ENCODE measurements at regions not wholly inside any gene's neighbourhood (a gene's known extent, or its start where the extent isn't known, plus 50 kb on each side); places are given as distances from the start of the nearest gene placed in this dataset.
"Not testable (repeated sequence)": the region's sequence is repeated elsewhere in the genome, so short reads cannot be mapped to it uniquely, and the experiment has no call there.

DNA sequence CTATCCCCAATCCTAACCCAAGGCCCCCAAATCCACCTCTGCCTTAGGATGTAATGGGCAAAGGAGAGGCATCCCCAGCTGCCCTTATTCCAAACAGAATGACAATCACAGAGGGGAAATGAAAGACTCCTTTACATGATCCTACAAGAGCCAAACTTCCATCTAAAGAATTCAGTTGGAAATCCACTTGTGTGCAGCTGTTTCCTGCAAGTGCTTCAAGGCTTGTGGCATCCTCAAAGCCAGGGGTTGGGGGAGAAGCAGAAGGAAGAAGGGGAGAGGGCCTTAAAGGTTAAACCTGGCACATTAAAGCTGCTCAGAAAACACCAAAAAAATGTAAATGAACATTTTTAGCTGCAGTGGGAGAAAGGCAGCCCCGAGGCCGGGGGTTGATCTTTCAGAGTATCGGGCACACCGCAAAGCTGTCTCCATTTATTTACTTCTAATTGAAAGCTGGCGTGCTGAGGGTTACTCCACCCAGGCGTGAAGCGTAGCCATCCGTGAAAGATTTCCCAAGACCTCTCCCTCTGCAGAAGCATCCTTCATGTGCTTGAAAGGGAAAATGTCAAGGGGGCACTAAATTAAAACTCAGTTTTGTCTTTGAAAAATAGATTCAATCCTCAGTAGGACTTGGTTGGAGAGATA, 217.8 kb downstream of the SHQ1 start:
- intact Hi-C loops (cut with micrococcal nuclease): loop anchor here (5.0 to 10.0 kb wide), 2 partner anchors 183 to 676 kb away; partner anchors contain the start of gene RYBP

GRCh38 chr3:72629191-72629631, 219.0 kb downstream of the SHQ1 start:
- intact Hi-C loops (cut with micrococcal nuclease): no loop called here

DNA sequence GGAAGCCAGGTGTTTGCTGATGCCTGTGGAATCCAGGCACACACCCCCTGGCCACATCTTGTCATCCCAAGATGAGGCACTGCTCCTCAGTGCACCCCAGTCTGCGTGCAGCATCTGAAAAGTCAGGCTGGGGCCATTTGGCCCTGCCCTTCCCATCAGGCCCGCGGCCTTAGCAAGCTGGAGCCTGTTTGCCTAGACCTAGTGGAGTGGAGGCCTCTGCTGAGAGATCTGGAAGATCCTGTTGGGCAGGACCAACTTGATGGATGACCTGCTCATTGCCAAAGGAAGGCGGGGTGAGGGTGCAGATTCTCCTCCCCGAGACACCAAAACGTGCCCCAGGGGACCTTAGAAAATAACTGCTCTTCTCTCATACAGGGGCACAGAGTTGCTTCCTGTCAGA, 220.2 kb downstream of the SHQ1 start:
- intact Hi-C loops (cut with micrococcal nuclease): no loop called here

GRCh38 chr3:72627271-72627670, 221.0 kb downstream of the SHQ1 start:
- intact Hi-C loops (cut with micrococcal nuclease): no loop called here

DNA sequence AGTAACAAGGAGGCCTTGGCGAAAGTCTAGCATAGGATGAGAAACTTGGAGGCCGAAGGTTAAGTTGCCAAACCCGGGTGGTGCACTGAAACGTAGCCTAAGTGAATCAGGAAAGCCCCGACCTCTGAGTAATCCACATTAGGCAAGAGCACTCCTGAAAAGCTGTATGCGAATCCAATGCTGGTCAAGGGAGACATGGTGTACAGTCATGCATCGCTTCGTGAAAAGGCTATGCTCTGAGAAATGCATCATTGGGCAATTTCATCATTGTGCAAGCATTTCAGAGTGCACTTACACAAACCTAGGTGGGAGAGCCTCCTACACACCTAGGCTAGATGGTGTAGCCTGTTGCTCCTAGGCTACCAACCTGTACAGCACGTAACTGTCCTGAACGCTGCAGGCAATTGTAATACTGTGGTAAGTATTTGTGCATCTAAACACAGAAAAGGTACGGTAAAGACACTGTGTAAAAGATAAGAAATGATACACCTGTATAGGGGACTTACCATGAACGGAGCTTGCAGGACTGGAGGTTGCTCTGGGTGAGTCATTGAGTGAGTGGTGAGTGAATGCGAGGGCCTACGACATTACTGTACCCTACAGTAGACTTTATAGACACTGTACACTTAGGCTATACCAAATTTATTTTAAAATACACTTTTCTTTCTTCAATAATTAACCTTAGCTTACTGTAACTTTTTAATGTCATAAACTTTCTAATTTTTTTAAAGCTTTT, 222.5 kb downstream of the SHQ1 start:
- intact Hi-C loops (cut with micrococcal nuclease): no loop called here

DNA sequence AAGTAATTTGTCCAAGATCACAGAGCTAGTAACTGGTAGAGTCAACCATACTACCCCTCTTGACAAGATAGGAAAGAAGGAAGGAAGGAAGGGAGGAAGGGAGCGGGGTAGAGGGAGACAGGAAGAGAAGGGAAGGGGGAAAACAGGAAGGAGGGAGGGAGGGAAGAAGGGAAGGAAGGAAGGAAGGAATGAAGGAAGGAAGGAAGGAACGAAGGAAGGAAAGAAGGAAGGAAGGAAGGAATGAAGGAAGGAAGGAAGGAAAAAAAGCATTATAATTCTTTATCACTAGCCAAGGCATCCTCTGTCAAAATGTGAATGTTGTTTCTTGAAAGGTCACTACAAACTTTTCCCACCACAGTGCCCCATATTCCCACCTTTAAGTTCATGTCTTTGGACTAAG, 223.6 kb downstream of the SHQ1 start:
- intact Hi-C loops (cut with micrococcal nuclease): no loop called here

- intact Hi-C loops (cut with micrococcal nuclease): no loop called here
These were observed 229.5 kb downstream of the SHQ1 start for GRCh38 chr3:72618739-72619138.

- intact Hi-C loops (cut with micrococcal nuclease): no loop called here
These were observed 230.7 kb downstream of the SHQ1 start for GRCh38 chr3:72617424-72618024.

DNA sequence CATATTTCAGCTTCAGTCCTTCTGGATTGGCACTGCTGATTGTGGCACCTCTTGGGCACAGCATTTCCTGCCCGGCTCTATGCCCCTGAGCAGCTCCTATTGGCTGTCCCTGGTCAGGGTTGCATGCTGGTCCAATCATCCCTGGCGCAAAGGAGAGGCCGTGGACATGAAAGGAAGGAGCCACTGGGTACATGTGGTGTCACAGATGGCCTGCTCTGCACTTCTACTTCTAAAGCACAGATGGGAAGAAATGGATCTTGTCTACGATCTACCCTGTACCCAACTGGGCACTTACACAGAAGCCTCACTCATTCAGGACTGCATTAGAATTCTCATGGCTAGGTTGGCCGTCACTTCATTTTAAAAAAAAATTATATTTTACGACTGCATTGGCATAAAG, 232.5 kb downstream of the SHQ1 start:
- intact Hi-C loops (cut with micrococcal nuclease): no loop called here

GRCh38 chr3:72615182-72615581, 233.1 kb downstream of the SHQ1 start:
- intact Hi-C loops (cut with micrococcal nuclease): no loop called here

DNA sequence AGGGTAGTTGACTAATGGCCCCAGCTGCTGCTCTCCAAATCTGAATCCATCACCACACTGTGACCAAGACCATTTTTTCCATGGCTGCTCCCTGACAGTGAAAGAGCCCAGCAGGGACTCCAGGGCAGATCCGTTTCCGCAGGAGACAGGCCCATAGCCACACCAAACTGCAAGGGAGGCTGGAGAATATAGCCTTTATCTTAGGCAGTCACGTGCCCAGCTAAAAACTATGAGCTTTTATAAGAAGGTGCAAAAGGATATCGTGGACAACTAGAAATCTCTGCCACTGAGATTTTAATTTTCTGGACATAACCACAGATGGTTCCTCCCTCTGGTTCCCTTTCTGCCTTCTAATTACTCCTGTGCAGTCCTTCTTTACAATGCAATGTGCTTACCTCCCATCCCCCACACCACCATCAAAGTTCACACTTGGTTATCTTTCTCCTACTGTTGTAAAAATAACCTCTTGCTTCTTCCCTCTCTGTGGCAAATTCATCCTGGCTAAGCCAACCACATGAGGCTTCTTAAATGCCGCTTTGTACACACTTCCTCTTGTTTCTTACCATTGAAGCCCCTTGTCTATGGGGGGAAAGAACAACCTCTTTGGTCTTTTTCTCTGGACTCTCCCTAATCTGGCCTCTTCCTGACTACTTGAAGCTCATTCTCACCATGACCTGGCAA, 233.7 kb downstream of the SHQ1 start:
- intact Hi-C loops (cut with micrococcal nuclease): no loop called here

DNA sequence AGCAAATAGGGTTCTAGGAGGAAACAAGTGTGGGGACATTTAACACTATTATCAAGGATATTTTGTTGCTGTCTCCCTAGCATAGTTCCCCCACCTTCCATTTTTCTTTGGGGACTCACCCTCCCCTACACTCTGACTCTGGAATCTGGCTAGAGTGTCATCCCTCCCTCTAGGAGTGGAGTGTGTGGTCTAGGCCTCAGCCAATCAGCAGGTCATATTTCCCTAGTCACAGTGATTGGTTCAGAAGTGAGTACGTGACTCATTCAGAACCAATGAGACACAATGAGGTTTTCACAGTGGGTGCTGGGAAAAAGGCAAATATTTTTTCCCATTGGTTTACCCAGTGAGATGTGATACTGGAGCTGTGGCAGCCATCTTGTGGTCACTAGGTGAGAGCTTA, 234.4 kb downstream of the SHQ1 start:
- intact Hi-C loops (cut with micrococcal nuclease): no loop called here

- intact Hi-C loops (cut with micrococcal nuclease): not testable (repeated sequence)
These were observed 239.1 kb downstream of the SHQ1 start for GRCh38 chr3:72609114-72609513.

- intact Hi-C loops (cut with micrococcal nuclease): no loop called here
These were observed 242.0 kb downstream of the SHQ1 start for GRCh38 chr3:72606005-72606800.

DNA sequence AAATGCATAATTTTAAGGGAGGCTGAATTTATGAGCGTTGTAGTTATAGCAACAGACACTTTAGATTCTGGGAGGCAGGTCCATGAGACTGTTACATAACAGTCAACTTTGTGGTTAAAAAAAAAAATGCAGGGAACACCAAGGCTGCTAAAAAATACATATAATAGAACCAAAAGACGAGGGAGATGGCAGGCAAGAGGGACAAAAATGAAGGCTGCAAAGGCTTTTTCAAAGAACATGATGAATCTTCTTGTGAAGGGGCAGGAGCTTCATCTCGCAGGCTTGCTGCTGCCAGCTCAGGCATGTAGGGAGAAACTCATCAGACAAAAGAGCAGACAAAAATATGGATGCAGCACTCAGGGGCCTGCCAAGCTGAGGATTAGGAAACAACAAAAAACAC, 243.9 kb downstream of the SHQ1 start:
- intact Hi-C loops (cut with micrococcal nuclease): no loop called here

GRCh38 chr3:72601983-72602750, 246.1 kb downstream of the SHQ1 start:
- intact Hi-C loops (cut with micrococcal nuclease): no loop called here

DNA sequence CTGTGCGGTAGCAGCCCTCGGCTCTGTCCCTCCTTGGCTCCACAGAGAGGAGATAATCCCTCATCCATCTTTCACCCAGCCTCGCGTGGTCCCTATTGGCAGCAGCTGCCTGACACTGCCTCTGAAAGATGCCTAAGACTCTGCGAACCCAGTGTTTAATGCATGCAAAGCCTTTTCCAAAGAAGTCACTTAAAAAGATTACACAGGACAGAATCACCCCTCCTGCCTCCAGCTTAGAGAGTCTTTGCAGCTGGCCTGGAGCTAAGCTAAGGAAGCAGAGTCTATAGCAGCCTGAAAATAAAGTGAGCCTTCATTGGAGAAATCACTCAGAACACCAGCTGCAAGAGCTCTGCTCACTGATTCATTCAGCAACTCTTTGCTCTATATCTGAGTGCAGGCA, 247.2 kb downstream of the SHQ1 start:
- intact Hi-C loops (cut with micrococcal nuclease): no loop called here

- intact Hi-C loops (cut with micrococcal nuclease): no loop called here
These were observed 250.5 kb downstream of the SHQ1 start for GRCh38 chr3:72597756-72598195.

DNA sequence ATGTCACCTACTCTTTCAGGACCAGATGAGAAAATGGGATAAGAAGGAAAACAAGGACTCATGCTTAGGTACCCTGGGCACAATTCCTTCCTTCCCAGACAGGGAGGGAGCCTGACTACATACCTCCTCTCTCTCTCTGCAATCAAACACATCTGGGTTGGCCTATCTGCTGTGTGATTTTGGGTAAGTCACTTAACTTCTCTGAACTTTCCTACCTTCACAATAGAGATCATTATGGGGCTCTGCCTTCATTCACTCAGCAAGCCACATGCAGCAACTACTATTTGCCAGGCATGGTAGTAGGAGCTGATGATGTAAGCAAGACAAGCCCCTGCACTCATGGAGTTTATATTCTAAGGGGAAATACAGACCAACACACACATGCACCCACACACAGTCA, 251.2 kb downstream of the SHQ1 start:
- intact Hi-C loops (cut with micrococcal nuclease): no loop called here

DNA sequence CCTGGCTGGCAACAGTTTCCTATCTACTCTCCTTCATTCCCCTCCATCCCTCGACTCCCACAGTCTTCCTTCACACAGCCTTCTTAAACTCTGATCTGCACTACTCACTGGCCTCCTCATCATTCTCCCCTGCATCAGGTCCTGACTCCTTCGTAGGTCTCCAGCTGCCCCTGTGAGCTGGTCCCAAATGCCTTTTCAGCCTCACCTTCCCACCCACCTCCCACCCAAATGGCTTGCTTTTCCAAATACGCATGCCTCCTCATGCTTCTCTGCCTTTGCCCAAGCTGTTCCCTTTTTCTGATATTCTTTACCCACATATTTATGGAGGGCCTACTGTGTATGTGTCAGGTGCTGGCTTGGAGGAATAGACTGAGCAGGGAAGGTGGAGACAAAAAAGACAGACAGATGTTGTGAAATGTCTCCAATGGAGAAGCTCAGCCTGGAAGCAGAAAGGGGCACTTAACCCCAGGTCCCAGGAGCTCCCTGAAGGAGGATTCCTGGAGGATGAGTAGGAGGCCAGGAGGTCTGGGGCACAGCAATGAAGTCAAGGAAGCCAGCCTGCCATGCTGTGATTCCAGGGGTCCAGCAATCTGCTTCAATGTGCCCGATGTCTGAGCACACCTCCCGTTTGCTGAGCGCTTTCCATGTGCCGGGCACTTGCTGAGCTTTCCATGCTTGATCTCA, 252.2 kb downstream of the SHQ1 start:
- intact Hi-C loops (cut with micrococcal nuclease): no loop called here

Measured in T-helper 1 cell treated with Interleukin-12 subunit alpha and Interleukin-12 subunit beta and Interleukin-4 antibody, amounts not matched to agents 30 ng/mL and 1 ng/mL, for 36 hours (primary cell).